Testis (tissue), 2 donors: ENCODE measurements at regions not wholly inside any gene's neighbourhood (a gene's known extent, or its start where the extent isn't known, plus 50 kb on each side); places are given as distances from the start of the nearest gene placed in this dataset.
"Not testable (repeated sequence)": the region's sequence is repeated elsewhere in the genome, so short reads cannot be mapped to it uniquely, and the experiment has no call there.

Experiments
- POLR2A ChIP-seq: fragments of 450-650 bp; IDR thresholded peaks from one replicate; pipeline ENCODE4 v1.6.1; 2017; ENCODE audit warnings: antibody characterized with exemption, mild to moderate bottlenecking, moderate library complexity
- TF ChIP-seq, protein P1 (sequence below), 3 experiments: fragments of 450-650 bp in 2 of 3; fragments of 200-600 bp in 1 of 3; sonication (generic) in 1 of 3; IDR thresholded peaks; one replicate each; pipeline ENCODE4 v1.5.1; 2016 to 2019; ENCODE audit warnings: antibody characterized with exemption in 3 of 3, mild to moderate bottlenecking in 2 of 3, moderate library complexity in 1 of 3

DNA sequence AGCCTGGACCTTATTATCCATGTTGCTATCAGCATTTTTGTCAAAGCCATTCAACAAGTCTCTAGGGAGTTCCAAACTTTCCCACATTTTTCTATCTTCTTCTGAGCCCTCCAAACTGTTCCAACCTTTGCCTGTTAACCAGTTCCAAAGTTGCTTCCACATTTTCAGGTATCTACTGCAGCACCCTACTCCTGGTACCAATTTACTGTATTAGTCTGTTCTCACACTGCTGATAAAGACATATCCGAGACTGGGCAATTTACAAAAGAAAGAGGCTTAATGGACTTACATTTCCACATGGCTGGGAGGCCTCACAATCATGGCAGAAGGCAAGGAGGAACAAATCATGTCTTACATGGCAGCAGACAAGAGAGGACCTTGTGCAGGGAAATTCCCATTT is 416.2 kb downstream of the LRRC70 start:
- not testable (repeated sequence) for TF ChIP-seq POLR2A
- TF ChIP-seq, protein P1, sequence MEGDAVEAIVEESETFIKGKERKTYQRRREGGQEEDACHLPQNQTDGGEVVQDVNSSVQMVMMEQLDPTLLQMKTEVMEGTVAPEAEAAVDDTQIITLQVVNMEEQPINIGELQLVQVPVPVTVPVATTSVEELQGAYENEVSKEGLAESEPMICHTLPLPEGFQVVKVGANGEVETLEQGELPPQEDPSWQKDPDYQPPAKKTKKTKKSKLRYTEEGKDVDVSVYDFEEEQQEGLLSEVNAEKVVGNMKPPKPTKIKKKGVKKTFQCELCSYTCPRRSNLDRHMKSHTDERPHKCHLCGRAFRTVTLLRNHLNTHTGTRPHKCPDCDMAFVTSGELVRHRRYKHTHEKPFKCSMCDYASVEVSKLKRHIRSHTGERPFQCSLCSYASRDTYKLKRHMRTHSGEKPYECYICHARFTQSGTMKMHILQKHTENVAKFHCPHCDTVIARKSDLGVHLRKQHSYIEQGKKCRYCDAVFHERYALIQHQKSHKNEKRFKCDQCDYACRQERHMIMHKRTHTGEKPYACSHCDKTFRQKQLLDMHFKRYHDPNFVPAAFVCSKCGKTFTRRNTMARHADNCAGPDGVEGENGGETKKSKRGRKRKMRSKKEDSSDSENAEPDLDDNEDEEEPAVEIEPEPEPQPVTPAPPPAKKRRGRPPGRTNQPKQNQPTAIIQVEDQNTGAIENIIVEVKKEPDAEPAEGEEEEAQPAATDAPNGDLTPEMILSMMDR (IDR thresholded peaks at IDR 0.05): not testable (repeated sequence)
